Fibroblast of lung (primary cell): ENCODE measurements at regions not wholly inside any gene's neighbourhood (a gene's known extent, or its start where the extent isn't known, plus 50 kb on each side); places are given as distances from the start of the nearest gene placed in this dataset.

ENCODE experiments used
- CTCF ChIP-seq, 2 donors: IDR thresholded peaks in 1 of 2; conservative IDR thresholded peaks in 1 of 2; 1 replicate in 1 of 2; 2 replicates in 1 of 2; pipeline ENCODE4 v1.5.1; 2011 to 2012; ENCODE audit warnings: low read length in 2 of 2, control low read depth in 1 of 2, inconsistent platforms in 1 of 2, low read depth in 1 of 2, mild to moderate bottlenecking in 1 of 2
- EZH2 ChIP-seq: IDR thresholded peaks from 2 replicates; pipeline ENCODE4 v1.5.1; 2012; ENCODE audit warnings: low read length, control low read depth, mild to moderate bottlenecking; ENCODE audit errors: missing control alignments

DNA sequence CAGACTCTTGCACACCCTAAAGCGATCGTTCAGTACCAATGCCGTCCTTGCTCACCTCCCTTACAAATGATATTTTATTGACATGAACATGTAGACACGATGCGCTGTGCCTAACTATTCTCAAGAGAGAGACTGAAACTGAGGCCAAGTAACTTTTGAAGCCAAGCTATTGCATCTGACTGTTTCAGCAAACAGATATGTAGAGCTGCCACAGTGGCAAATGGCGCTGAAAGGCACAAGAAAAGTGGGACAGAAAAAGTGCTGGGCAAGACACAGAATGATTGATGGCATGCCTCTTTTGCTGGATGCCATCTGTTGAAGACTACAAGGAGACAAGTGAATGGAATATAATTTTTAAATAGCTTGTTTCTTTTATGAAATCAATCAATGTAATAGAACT is 1157.2 kb upstream of the ADGRL4 start:
- TF ChIP-seq CTCF (conservative IDR thresholded peaks at IDR 0.05 in 1 of 2, IDR thresholded peaks at IDR 0.05 in 1 of 2; ENCODE audit: low read depth in 1 of 2, low read length in 2 of 2) (no peak), EZH2 (no peak)
